HG02763 (cell line): ENCODE measurements at regions not wholly inside any gene's neighbourhood (a gene's known extent, or its start where the extent isn't known, plus 50 kb on each side); places are given as distances from the start of the nearest gene placed in this dataset.
"Not testable (repeated sequence)": the region's sequence is repeated elsewhere in the genome, so short reads cannot be mapped to it uniquely, and the experiment has no call there.

Experiments
- ATAC-seq: cut with Tn5 transposase; IDR thresholded peaks from one replicate; pipeline ENCODE4 v1.9.1; 2021; ENCODE audit warnings: mild to moderate bottlenecking, moderate library complexity; ENCODE audit not compliant: unreplicated experiment

DNA sequence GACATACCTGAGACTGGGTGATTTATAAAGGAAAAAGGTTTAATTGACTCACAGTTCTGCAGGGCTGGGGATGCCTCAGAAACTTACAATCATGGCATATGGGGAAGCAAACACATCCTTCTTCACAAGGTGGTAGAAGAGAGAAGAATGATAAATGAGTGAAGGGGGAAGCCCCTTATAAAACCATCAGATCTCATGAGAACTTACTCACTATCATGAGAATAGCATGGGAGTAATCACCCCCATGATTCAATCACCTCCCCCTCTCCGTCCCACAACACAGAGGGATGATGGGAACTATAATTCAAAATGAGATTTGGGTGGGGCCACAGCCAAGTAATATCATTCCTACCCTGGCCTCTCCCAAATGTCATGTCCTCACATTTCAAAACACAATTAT is 1206.0 kb upstream of the CELF4 start:
- not testable (repeated sequence) for ATAC-seq

DNA sequence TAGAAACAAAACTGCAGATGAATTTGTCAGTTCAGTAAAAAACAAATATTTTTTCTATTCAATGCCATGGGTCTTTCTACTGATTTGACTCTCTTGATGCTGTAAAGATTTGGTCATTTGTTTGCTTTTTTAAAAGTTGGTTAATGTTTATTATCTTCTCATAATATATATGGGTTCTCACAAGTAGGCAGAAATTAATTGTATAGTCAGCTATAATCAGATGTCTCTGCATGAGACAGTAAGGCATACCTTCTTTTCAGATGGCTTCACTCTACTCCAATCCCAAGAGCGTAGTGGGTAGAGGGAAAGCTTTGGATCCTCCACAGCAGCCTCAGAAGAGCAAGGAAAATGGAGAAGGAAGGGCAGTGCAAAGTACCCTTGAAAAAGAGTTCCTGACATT is 1202.9 kb upstream of the CELF4 start:
- ATAC-seq: no peak

DNA sequence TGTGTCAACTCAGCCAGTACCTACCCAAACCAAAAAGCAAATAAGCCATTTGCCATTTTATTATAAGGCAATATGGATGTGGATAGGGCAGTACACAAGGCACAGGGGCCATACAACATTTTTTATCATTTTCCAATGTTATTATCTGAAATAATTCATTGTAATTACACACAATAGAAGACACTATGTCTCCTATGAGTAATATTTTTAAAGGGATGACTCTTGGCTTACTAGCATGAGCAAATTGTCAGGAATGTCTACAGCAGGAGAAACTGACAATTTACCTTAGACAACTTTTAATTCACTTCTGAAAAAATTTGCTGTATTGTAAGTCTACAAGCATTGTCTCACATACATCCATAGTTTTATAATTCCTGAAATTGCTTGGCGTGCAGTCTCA is 1193.9 kb upstream of the CELF4 start:
- no peak for ATAC-seq

DNA sequence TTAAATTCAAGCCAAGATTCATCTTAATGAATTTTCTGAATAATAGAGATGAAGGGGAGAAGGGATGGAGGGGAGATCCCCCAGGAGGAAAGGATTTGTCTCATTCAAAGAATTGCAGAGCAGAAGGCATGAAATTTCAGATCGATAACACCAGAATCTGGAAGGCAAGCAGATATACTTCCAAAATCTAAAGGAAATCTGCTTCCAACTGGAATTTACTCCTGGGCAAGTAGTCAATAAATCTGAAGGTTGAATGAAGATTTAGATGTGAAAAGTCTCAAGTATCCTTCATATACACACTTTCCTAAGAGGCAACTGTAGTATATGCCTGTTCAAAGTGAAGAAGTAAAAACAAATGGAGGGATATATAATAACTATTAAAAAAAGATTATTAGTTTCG is 1190.8 kb upstream of the CELF4 start:
- no peak for ATAC-seq

DNA sequence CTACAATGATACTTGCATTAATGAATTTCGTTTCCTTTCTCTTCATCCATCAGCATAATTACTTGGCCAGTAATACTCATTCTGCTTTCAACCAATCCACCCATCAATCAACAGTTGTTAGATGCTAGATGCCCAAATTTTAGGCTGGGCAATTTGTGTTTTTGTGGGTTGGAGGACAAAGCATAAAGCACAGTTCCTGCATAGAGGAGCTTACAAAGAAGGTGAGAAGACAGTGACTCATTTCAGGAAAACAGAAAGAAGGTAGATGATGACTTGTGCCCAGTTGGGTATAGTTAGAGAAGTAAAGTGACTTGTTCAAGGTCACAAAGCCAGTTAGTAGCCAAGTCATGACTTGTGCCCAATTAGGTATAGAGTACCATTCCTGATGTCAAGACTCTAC is 1186.8 kb upstream of the CELF4 start:
- no peak for ATAC-seq

DNA sequence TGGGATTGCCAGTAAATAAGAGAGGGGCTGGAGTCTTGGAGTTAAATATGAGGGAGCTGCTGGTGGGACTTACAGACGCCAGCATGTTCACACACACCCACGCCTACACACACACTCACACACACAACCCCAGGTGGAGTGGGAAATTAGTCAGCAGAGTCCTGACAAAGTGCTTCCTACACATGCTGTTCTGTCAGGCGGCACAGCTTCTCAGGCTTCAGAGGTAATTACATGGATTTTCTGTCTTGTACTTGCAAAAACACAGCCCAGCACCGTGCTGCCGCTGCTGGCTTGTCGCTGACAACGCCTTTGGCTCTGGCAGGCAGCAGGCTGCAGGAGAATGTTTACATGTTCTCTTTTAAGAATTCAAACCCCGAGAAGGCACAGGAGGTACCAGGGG is 1186.3 kb upstream of the CELF4 start:
- no peak for ATAC-seq

- no peak for ATAC-seq
Measured at GRCh38 chr18:38751211-38751610, 1185.6 kb upstream of the CELF4 start.

DNA sequence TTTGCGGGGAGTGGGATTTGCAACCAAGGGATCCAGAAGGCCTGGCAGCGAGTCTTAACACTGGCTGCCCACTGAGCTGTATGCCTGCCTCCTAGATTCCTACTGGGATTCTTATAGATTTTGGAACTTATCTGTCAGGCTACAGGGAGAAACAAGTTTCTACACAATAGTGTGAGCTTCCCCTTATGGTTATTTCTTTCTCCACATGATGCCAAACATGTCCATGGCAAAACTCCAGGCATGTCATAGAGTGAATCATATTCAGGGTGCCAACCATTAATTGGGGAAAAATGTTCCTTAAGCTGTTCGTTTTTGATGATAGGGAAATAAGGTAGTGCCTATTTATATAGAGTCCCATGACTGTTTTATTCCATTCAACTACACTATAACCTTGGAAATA is 1185.2 kb upstream of the CELF4 start:
- ATAC-seq: no peak

DNA sequence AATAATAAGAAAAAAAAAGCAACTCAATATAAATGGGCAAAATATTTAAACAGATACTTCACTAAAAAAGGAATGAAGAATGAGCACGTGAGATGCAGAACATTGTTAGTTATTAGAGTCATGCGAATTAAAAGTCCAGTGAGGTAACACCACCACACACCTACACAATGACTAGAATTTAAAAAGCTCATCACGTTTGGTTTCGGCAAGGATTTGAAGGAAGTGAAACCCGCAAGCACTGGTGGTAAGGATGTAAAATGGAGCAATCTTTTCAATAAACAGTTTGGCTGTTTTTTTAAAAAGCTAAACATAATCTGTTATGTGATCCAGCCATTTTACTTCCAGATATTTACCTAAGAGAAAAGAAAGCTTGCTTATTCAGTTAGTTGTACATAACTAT is 1181.6 kb upstream of the CELF4 start:
- no peak for ATAC-seq

DNA sequence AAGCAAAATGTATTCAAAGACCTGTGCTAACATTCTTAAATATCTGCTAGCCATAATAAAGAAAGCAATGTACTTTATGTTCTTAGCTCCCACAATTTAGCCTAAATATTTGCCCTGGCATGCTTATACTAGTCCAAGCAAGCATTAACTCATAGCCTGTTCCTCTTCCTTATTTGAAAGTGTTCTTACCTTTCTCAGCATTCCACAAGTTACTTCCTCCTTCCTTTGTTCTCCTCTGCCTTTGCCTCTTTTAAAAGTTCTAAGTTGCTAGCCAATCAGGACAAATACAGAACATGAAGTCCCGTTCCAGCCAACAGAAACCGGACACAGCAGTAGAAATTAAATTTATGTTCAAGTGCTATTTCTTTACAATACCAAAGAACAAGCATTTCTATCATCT is 1154.6 kb upstream of the CELF4 start:
- not testable (repeated sequence) for ATAC-seq

DNA sequence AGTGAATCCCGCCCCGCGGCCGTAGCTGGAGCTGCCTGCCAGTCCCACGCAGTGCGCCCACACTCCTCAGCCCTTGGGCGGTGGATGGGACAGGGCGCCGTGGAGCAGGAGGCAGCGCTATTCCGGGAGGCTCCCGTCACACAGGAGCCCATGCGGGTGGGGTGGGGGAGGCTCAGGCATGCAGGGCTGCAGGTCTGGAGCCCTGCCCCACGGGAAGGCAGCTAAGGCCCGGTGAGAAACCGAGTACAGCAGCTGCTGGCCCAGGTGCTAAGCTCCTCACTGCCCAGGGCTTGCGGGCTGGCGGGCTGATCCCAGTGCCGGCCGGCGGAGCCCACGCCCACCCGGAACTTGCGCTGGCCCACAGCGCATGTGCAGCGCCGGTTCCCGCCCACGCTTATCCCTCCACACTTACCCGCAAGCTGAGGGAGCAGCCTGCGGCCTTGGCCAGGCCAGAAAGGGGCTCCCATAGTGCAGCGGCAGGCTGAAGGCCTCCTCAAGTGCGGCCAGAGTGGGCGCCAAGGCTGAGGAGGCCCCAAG is 1152.8 kb upstream of the CELF4 start:
- no peak for ATAC-seq

- ATAC-seq: no peak
Measured at GRCh38 chr18:38709122-38709521, 1143.5 kb upstream of the CELF4 start.

- ATAC-seq: no peak
Measured at GRCh38 chr18:38706373-38706772, 1140.8 kb upstream of the CELF4 start.

GRCh38 chr18:38698088-38698487 is 1132.5 kb upstream of the CELF4 start:
- ATAC-seq: no peak

GRCh38 chr18:38695559-38696280 is 1130.1 kb upstream of the CELF4 start:
- ATAC-seq: no peak

DNA sequence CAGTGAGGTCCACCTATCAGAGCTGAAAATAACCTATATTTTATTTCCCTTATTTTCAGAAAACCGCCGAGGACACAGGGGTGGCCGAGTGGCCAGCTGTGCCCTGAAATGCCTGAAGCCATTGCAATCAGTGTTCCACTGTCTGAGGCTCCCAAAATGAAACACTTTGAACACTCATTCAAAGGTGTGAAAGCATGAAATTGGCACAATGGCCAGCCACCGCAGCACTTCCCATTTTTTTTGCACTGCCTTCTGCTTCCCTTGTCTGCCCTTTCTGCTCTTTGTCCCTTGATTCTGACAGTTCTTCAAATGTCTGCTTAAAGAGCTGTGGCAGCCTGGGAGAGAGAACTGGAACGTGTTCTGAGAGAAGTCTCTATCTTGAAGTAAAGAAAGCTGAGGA is 1127.5 kb upstream of the CELF4 start:
- no peak for ATAC-seq

- ATAC-seq: no peak
Measured at GRCh38 chr18:38690626-38691025, 1125.0 kb upstream of the CELF4 start.

GRCh38 chr18:38688416-38688815 is 1122.8 kb upstream of the CELF4 start:
- ATAC-seq: no peak

DNA sequence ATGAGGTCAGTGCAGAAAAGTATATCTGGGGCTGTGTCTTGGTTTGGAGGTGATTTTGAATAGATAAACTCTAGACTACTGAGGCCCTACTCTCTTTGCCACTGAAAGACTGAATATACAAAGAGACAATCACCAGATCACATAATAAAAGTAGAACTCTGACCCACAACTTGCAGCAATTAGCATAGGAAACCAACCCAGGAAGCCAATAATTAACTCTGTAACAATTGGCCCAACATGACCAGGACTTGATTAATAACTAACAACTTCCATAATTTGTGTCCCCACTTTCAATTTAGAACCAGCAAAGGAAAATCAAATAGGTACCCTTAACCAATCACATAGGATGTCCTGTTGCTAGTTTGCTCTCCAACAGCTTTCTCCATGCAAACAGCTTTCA is 1104.9 kb upstream of the CELF4 start:
- no peak for ATAC-seq

GRCh38 chr18:38664929-38665328 is 1099.3 kb upstream of the CELF4 start:
- ATAC-seq: no peak

- no peak for ATAC-seq
Measured at GRCh38 chr18:38663682-38664081, 1098.1 kb upstream of the CELF4 start.

GRCh38 chr18:38663270-38663669 is 1097.7 kb upstream of the CELF4 start:
- no peak for ATAC-seq

DNA sequence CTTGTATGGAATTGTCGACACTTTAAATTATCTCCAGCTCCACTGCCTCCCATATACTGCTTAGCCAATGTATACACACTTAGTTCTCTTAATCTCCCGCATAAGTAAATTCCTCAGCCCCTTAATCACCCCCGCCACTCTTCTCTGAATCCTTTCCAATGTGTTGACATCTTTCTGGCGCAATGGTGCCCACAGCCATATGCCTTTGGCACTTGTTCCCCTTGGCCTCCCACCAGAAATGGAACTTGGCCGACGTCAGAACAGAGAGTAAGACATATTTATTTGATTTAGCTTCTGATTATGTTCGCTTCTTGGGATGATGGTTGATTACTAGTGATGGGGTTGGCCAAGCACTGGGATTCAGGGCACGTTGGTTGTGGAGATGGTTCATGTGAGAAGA is 1089.3 kb upstream of the CELF4 start:
- ATAC-seq: no peak
